Transverse colon (tissue), 4 donors: ENCODE measurements at regions not wholly inside any gene's neighbourhood (a gene's known extent, or its start where the extent isn't known, plus 50 kb on each side); places are given as distances from the start of the nearest gene placed in this dataset.

Experiments used
- DNase-seq: peaks from one replicate; pipeline ENCODE4 v3.0.0-alpha.2; 2019
- H3K27ac ChIP-seq, 4 donors: fragments of 200-600 bp; sonication (generic); 2 replicates each; pipeline ENCODE4 v1.5.1; 2016 to 2018; ENCODE audit warnings: inconsistent platforms in 4 of 4
- H3K27me3 ChIP-seq: fragments of 200-600 bp; sonication (generic); 2 replicates; pipeline ENCODE4 v1.5.1; 2017; ENCODE audit warnings: inconsistent platforms
- H3K36me3 ChIP-seq, 4 donors: fragments of 200-600 bp; sonication (generic); 2 replicates each; pipeline ENCODE4 v1.5.1; 2017 to 2019; ENCODE audit warnings: inconsistent platforms in 4 of 4
- H3K4me1 ChIP-seq, 4 donors: fragments of 200-600 bp; sonication (generic); 2 replicates each; pipeline ENCODE4 v1.5.1; 2017 to 2020; ENCODE audit warnings: inconsistent platforms in 4 of 4
- H3K4me3 ChIP-seq, 4 donors: fragments of 200-600 bp; sonication (generic); 1 replicate in 1 of 4; 2 replicates in 3 of 4; pipeline versions ENCODE4 v1.5.1 to v1.6.1; 2017 to 2019; ENCODE audit warnings: inconsistent platforms in 4 of 4
- H3K9me3 ChIP-seq, 2 donors: fragments of 200-600 bp; sonication (generic); 2 replicates each; pipeline ENCODE4 v1.5.1; 2017 to 2019; ENCODE audit warnings: inconsistent platforms in 2 of 2
- CTCF ChIP-seq, 5 experiments: fragments of 200-600 bp in 3 of 5; fragments of 450-650 bp in 2 of 5; sonication (generic) in 3 of 5; IDR thresholded peaks; 1 replicate in 2 of 5; 2 replicates in 3 of 5; pipeline ENCODE4 v1.5.1; 2016 to 2017; ENCODE audit warnings: antibody characterized with exemption in 5 of 5, inconsistent platforms in 3 of 5, mild to moderate bottlenecking in 2 of 5, moderate library complexity in 1 of 5
- EP300 ChIP-seq: sonication (generic); formaldehyde crosslinking; IDR thresholded peaks from one replicate; pipeline ENCODE4 v1.6.1; 2017; ENCODE audit warnings: antibody characterized with exemption, low read depth
- POLR2A ChIP-seq: fragments of 450-650 bp; IDR thresholded peaks from one replicate; pipeline ENCODE4 v1.6.1; 2016; ENCODE audit warnings: antibody characterized with exemption, mild to moderate bottlenecking, moderate library complexity
- POLR2AphosphoS5 ChIP-seq, 3 donors: sonication (generic); formaldehyde crosslinking; IDR thresholded peaks; one replicate each; pipeline ENCODE4 v1.6.1; 2016; ENCODE audit warnings: antibody characterized with exemption in 3 of 3
- WGBS, 2 donors: methylation state at CpG; one replicate each; pipeline ENCODE4 v1.1.5; 2018; ENCODE audit warnings: low coverage in 1 of 2; 5-methylcytosine and 5-hydroxymethylcytosine counted together
- in situ Hi-C, 4 donors: fragments of 200-750 bp; cut with MboI; loops; one replicate each; pipeline versions ENCODE4 v1.15.0 to v1.15.1; 2017; ENCODE audit warnings: low sequenced_read_pairs in 3 of 4, low pct_ligation_motif_present in 1 of 4, low pct_unique_long_range_greater_than_20kb in 1 of 4
- intact Hi-C: fragments of 100-400 bp; cut with DNase I; formaldehyde crosslinking; loops from one replicate; pipeline ENCODE4 v1.15.1; 2023; ENCODE audit warnings: low total_unique reads

- in situ Hi-C loops = no loop called here
- H3K36me3 ChIP-seq = no peaks in the 10 kb centered on the region
- no peaks in the 10 kb centered on the region for H3K27me3 ChIP-seq
- H3K4me3 ChIP-seq = no peak overlapping the region
- WGBS, 2 donors = 60 to 73% methylated on average over 3 of the region's 3 CpGs
- TF ChIP-seq POLR2A (no peak), CTCF (IDR thresholded peaks at IDR 0.05) (no peak), EP300 (no peak), POLR2AphosphoS5 (IDR thresholded peaks at IDR 0.05) (no peak)
- intact Hi-C loops = no loop called here
- DNase-seq = no peak
- H3K27ac ChIP-seq = no peak overlapping the region
- H3K4me1 ChIP-seq = no peaks in the 10 kb centered on the region
- H3K9me3 ChIP-seq = no peaks in the 10 kb centered on the region
These were observed 566.2 kb downstream of the BNC2 start for GRCh38 chr9:16304301-16304700.

GRCh38 chr9:16306586-16306985, 563.9 kb downstream of the BNC2 start:
- 78 to 85% methylated on average over 2 to 3 of the region's 3 CpGs for WGBS, 2 donors
- Histone ChIP-seq H3K9me3 (no peaks in the 10 kb centered on the region), H3K27ac (no peak overlapping the region), H3K36me3 (no peaks in the 10 kb centered on the region), H3K4me3 (no peak overlapping the region), H3K27me3 (no peaks in the 10 kb centered on the region), H3K4me1 (no peaks in the 10 kb centered on the region)
- in situ Hi-C loops = no loop called here
- TF ChIP-seq CTCF (IDR thresholded peaks at IDR 0.05) = no peak
- no peak for TF ChIP-seq POLR2A
- TF ChIP-seq EP300 = no peak
- no peak for TF ChIP-seq POLR2AphosphoS5 (IDR thresholded peaks at IDR 0.05)
- no peak for DNase-seq
- intact Hi-C loops = no loop called here

DNA sequence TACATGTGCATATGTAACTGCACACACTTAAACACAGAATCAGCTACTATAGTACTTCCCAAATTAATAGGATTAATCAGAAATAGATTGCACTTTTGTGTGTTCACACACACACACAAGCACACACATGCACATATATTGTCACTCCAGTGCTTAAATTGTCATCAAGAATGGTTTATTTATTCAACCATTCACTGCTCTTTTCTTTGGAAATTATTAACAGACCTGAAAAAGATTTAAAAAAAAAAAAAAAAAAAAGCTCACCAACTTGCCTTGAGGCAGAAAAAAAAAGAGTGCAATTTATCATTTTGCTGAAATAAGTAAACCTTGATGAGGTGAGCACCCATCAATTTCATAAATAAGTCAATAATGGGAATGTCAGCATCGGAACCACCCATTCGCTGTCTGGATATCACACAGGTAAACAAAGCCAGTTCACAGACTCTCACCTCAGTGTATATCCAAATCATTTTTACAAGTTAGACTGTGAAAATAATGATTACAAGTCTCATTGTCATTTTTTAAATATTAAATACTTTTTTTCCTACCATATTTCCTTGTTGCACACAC, 562.8 kb downstream of the BNC2 start:
- Histone ChIP-seq H3K27ac (no peak overlapping the region), H3K27me3 (no peaks in the 10 kb centered on the region), H3K4me3 (no peak overlapping the region), H3K36me3 (no peaks in the 10 kb centered on the region), H3K9me3 (no peaks in the 10 kb centered on the region), H3K4me1 (no peaks in the 10 kb centered on the region)
- TF ChIP-seq POLR2AphosphoS5 (IDR thresholded peaks at IDR 0.05) = no peak
- DNase-seq = no peak
- intact Hi-C loops (no loop called here), in situ Hi-C loops (no loop called here)
- WGBS, 2 donors = 70 to 84% methylated on average over 2 of the region's 2 CpGs

DNA sequence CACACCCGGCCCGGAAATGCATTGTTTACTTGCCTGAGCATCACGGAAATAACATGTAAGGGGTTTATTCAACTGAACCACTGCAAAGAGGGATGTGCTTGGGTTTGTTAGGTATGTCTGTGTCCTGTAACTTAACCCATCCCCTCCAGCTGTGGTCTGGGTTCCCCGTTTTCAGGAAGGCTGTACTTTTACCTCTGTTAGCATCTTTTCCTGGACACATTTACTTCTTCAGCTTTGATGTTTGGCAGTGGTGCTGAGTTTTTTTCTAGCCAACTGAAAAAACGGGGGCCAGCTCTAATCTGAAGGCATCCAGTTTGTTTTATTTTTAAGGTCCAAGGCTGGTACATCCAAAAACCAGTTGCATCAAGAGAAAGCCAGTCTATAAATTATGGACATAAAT, 561.8 kb downstream of the BNC2 start:
- in situ Hi-C loops (no loop called here), intact Hi-C loops (no loop called here)
- H3K27me3 ChIP-seq = no peaks in the 10 kb centered on the region
- H3K27ac ChIP-seq = no peak overlapping the region
- no peak overlapping the region for H3K4me3 ChIP-seq
- no peaks in the 10 kb centered on the region for H3K9me3 ChIP-seq
- H3K4me1 ChIP-seq = no peaks in the 10 kb centered on the region
- no peak for TF ChIP-seq EP300
- TF ChIP-seq POLR2AphosphoS5 (IDR thresholded peaks at IDR 0.05) = no peak
- TF ChIP-seq CTCF (IDR thresholded peaks at IDR 0.05) = no peak
- no peak for TF ChIP-seq POLR2A
- DNase-seq = no peak
- 33 to 70% methylated on average over 2 to 5 of the region's 5 CpGs for WGBS, 2 donors
- H3K36me3 ChIP-seq = no peaks in the 10 kb centered on the region

- TF ChIP-seq POLR2AphosphoS5 (IDR thresholded peaks at IDR 0.05) (no peak), CTCF (IDR thresholded peaks at IDR 0.05) (no peak), EP300 (no peak), POLR2A (no peak)
- 66 to 78% methylated on average over 5 of the region's 5 CpGs for WGBS, 2 donors
- intact Hi-C loops (no loop called here), in situ Hi-C loops (no loop called here)
- Histone ChIP-seq H3K36me3 (no peaks in the 10 kb centered on the region), H3K9me3 (no peaks in the 10 kb centered on the region), H3K27me3 (no peaks in the 10 kb centered on the region), H3K4me1 (no peaks in the 10 kb centered on the region), H3K4me3 (no peak overlapping the region), H3K27ac (peak overlapping the region in 2 of 4 donors; percentile 22 to 50)
- DNase-seq = no peak
These were observed 561.4 kb downstream of the BNC2 start for GRCh38 chr9:16309082-16309468.
